Loucy (cell line): ENCODE measurements at regions not wholly inside any gene's neighbourhood (a gene's known extent, or its start where the extent isn't known, plus 50 kb on each side); places are given as distances from the start of the nearest gene placed in this dataset.

ENCODE experiments used
- CTCF ChIP-seq: fragments of 200-600 bp; sonication (generic); conservative IDR thresholded peaks from 2 replicates; pipeline ENCODE4 v1.5.1; 2014; ENCODE audit warnings: mild to moderate bottlenecking, antibody characterized with exemption, low read length
- EZH2phosphoT487 ChIP-seq: fragments of 200-600 bp; IDR thresholded peaks from 2 replicates; pipeline ENCODE4 v1.6.1; 2018; ENCODE audit warnings: antibody characterized with exemption, mild to moderate bottlenecking, moderate library complexity, borderline replicate concordance

GRCh38 chr13:30114571-30115256 lies 192.6 kb downstream of the KATNAL1 start:
- TF ChIP-seq CTCF (peak; percentile 87), EZH2phosphoT487 (no peak)
